ENCODE measurements at regions not wholly inside any gene's neighbourhood (a gene's known extent, or its start where the extent isn't known, plus 50 kb on each side); places are given as distances from the start of the nearest gene placed in this dataset.

GRCh38 chr10:120172356-120172755 is 279.8 kb downstream of the SEC23IP start:
- TF ChIP-seq, protein P1, sequence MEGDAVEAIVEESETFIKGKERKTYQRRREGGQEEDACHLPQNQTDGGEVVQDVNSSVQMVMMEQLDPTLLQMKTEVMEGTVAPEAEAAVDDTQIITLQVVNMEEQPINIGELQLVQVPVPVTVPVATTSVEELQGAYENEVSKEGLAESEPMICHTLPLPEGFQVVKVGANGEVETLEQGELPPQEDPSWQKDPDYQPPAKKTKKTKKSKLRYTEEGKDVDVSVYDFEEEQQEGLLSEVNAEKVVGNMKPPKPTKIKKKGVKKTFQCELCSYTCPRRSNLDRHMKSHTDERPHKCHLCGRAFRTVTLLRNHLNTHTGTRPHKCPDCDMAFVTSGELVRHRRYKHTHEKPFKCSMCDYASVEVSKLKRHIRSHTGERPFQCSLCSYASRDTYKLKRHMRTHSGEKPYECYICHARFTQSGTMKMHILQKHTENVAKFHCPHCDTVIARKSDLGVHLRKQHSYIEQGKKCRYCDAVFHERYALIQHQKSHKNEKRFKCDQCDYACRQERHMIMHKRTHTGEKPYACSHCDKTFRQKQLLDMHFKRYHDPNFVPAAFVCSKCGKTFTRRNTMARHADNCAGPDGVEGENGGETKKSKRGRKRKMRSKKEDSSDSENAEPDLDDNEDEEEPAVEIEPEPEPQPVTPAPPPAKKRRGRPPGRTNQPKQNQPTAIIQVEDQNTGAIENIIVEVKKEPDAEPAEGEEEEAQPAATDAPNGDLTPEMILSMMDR (IDR thresholded peaks at IDR 0.05; ENCODE audit: insufficient read depth, low read length): no peak
- TF ChIP-seq POLR2AphosphoS5 (IDR thresholded peaks at IDR 0.05; ENCODE audit: low read depth): no peak
- TF ChIP-seq GABPA (IDR thresholded peaks at IDR 0.05; ENCODE audit: low read depth): no peak
- TF ChIP-seq REST (IDR thresholded peaks at IDR 0.05; ENCODE audit: insufficient replicate concordance, low read depth): no peak

All from HL-60 (cell line).